HepG2 (cell line): ENCODE measurements at regions not wholly inside any gene's neighbourhood (a gene's known extent, or its start where the extent isn't known, plus 50 kb on each side); places are given as distances from the start of the nearest gene placed in this dataset.
A peak's percentile ranks its signal among the peaks of the same experiment; 100 is the strongest.

ENCODE experiments used
- BCL3 ChIP-seq: sonication (generic); formaldehyde crosslinking; IDR thresholded peaks from 2 replicates; pipeline ENCODE4 v1.5.1; 2020; ENCODE audit warnings: mild to moderate bottlenecking, missing genetic modification reagents, moderate library complexity
- FOXK2 ChIP-seq: fragments of 450-650 bp; IDR thresholded peaks from 2 replicates; pipeline ENCODE4 v1.6.1; 2016
- FOXO1 ChIP-seq: sonication (generic); formaldehyde crosslinking; IDR thresholded peaks from 2 replicates; pipeline ENCODE4 v1.4.0; 2020; ENCODE audit warnings: missing genetic modification reagents
- FOXO4 ChIP-seq: sonication (generic); formaldehyde crosslinking; conservative IDR thresholded peaks from 2 replicates; pipeline ENCODE4 v1.8.1; 2023; ENCODE audit warnings: missing genetic modification reagents
- GTF3A ChIP-seq: sonication (generic); formaldehyde crosslinking; conservative IDR thresholded peaks from 2 replicates; pipeline ENCODE4 v1.4.0; 2020; ENCODE audit warnings: mild to moderate bottlenecking, missing genetic modification reagents
- HCFC1 ChIP-seq: fragments of 150-350 bp; IDR thresholded peaks from 2 replicates; pipeline ENCODE4 v1.6.1; 2014; ENCODE audit warnings: low read depth, low read length
- HES4 ChIP-seq: sonication (generic); formaldehyde crosslinking; IDR thresholded peaks from 2 replicates; pipeline ENCODE4 v1.9.0; 2021; ENCODE audit warnings: mild to moderate bottlenecking, missing genetic modification reagents, borderline replicate concordance
- HMGXB4 ChIP-seq, 2 experiments: sonication (generic) in 1 of 2; formaldehyde crosslinking in 1 of 2; IDR thresholded peaks; 2 replicates each; pipeline versions ENCODE4 v1.4.0 to v1.6.1; 2018 to 2020; ENCODE audit warnings: missing genetic modification reagents in 2 of 2, borderline replicate concordance in 1 of 2, low read depth in 1 of 2, mild to moderate bottlenecking in 1 of 2, missing biosample characterization in 1 of 2
- IRX3 ChIP-seq: sonication (generic); formaldehyde crosslinking; IDR thresholded peaks from 2 replicates; pipeline ENCODE4 v1.8.1; 2023; ENCODE audit warnings: mild to moderate bottlenecking, low read depth, missing genetic modification reagents, borderline replicate concordance
- KLF16 ChIP-seq, 2 experiments: sonication (generic) in 1 of 2; formaldehyde crosslinking in 1 of 2; IDR thresholded peaks; 2 replicates each; pipeline versions ENCODE4 v1.6.1 to v1.8.0; 2016 to 2023; ENCODE audit warnings: missing genetic modification reagents in 2 of 2, missing compliant biosample characterization in 1 of 2
- MAZ ChIP-seq, 2 experiments: sonication (generic) in 1 of 2; formaldehyde crosslinking in 1 of 2; IDR thresholded peaks; 2 replicates each; pipeline versions ENCODE4 v1.5.0 to v1.6.1; 2012 to 2020; ENCODE audit warnings: low read depth in 2 of 2, mild to moderate bottlenecking in 2 of 2, borderline replicate concordance in 1 of 2, improper control_type of control experiment in 1 of 2, low read length in 1 of 2, missing genetic modification reagents in 1 of 2, moderate library complexity in 1 of 2
- MXI1 ChIP-seq: IDR thresholded peaks from 3 replicates; pipeline ENCODE4 v1.6.1; 2012; ENCODE audit warnings: low read depth, low read length, inconsistent platforms, borderline replicate concordance
- NCOR1 ChIP-seq: fragments of 200-600 bp; sonication (generic); IDR thresholded peaks from 2 replicates; pipeline ENCODE4 v1.7.0; 2017; ENCODE audit warnings: antibody characterized with exemption, low read length, borderline replicate concordance
- NR2F6 ChIP-seq, 2 experiments: IDR thresholded peaks; 2 replicates each; pipeline ENCODE4 v1.6.1; 2016; ENCODE audit warnings: antibody characterized with exemption in 1 of 2, mild to moderate bottlenecking in 1 of 2
- PRMT3 ChIP-seq: sonication (generic); formaldehyde crosslinking; IDR thresholded peaks from 2 replicates; pipeline ENCODE4 v1.8.1; 2022; ENCODE audit warnings: low read depth, mild to moderate bottlenecking, moderate library complexity, missing genetic modification reagents, borderline replicate concordance
- RXRB ChIP-seq: IDR thresholded peaks from 2 replicates; pipeline ENCODE4 v1.6.1; 2016; ENCODE audit warnings: borderline replicate concordance, missing genetic modification reagents, missing compliant biosample characterization
- SRY ChIP-seq: sonication (generic); formaldehyde crosslinking; IDR thresholded peaks from 2 replicates; pipeline ENCODE4 v1.8.0; 2022; ENCODE audit warnings: mild to moderate bottlenecking, missing genetic modification reagents
- ZFP90 ChIP-seq: sonication (generic); formaldehyde crosslinking; IDR thresholded peaks from 2 replicates; pipeline ENCODE4 v1.8.0; 2022; ENCODE audit warnings: missing genetic modification reagents, mild to moderate bottlenecking, inconsistent platforms, borderline replicate concordance
- ZNF230 ChIP-seq: sonication (generic); formaldehyde crosslinking; IDR thresholded peaks from 2 replicates; pipeline ENCODE4 v1.4.0; 2020; ENCODE audit warnings: mild to moderate bottlenecking, missing genetic modification reagents
- ZNF253 ChIP-seq: sonication (generic); formaldehyde crosslinking; IDR thresholded peaks from 2 replicates; pipeline ENCODE4 v1.8.0; 2022; ENCODE audit warnings: mild to moderate bottlenecking, missing genetic modification reagents, borderline replicate concordance
- ZNF34 ChIP-seq: sonication (generic); formaldehyde crosslinking; IDR thresholded peaks from 2 replicates; pipeline ENCODE4 v1.4.0; 2020; ENCODE audit warnings: mild to moderate bottlenecking, missing genetic modification reagents, borderline replicate concordance
- ZNF597 ChIP-seq: sonication (generic); formaldehyde crosslinking; IDR thresholded peaks from 2 replicates; pipeline ENCODE4 v1.5.0; 2020; ENCODE audit warnings: missing genetic modification reagents
- ZNF746 ChIP-seq: sonication (generic); formaldehyde crosslinking; IDR thresholded peaks from 2 replicates; pipeline ENCODE4 v1.8.0; 2022; ENCODE audit warnings: mild to moderate bottlenecking, missing genetic modification reagents
- ZSCAN30 ChIP-seq: sonication (generic); formaldehyde crosslinking; IDR thresholded peaks from 2 replicates; pipeline ENCODE4 v1.5.0; 2020; ENCODE audit warnings: mild to moderate bottlenecking, missing genetic modification reagents

GRCh38 chr11:93952082-93952780 is 68.9 kb upstream of the HEPHL1 start (continued):
- TF ChIP-seq ZNF230 (CRISPR knock-in tag) (no peak), NCOR1 (peak; percentile 56; the same call in 1 of the 2 replicates), SRY (no peak), MAZ (IDR thresholded peaks at IDR 0.05; ENCODE audit: borderline replicate concordance, low read depth, low read length) (no peak), MAZ (CRISPR knock-in tag; IDR thresholded peaks at IDR 0.05; ENCODE audit: low read depth) (no peak), ZNF597 (CRISPR knock-in tag) (no peak), NR2F6 (IDR thresholded peaks at IDR 0.05) (peak; percentile 39), NR2F6 (CRISPR knock-in tag; IDR thresholded peaks at IDR 0.05) (peak; percentile 49; the same call in 1 of the 2 replicates), ZFP90 (no peak), FOXO4 (no peak), IRX3 (no peak), ZNF746 (CRISPR knock-in tag) (no peak), RXRB (CRISPR knock-in tag) (peak; percentile 76), PRMT3 (CRISPR knock-in tag) (no peak), ZNF253 (CRISPR knock-in tag) (no peak), BCL3 (CRISPR knock-in tag) (no peak), HMGXB4 (CRISPR knock-in tag; IDR thresholded peaks at IDR 0.05; ENCODE audit: borderline replicate concordance in 1 of 2, low read depth in 1 of 2) (no peak), MXI1 (peak; percentile 18; the same call in 1 of the 3 replicates), GTF3A (no peak), FOXK2 (no peak), ZSCAN30 (no peak), HCFC1 (no peak), ZNF34 (no peak), KLF16 (CRISPR knock-in tag; IDR thresholded peaks at IDR 0.05) (no peak), HES4 (CRISPR knock-in tag) (no peak), FOXO1 (CRISPR knock-in tag) (peak; percentile 58; the same call in 1 of the 2 replicates)
